GM12892 (cell line): ENCODE measurements at regions not wholly inside any gene's neighbourhood (a gene's known extent, or its start where the extent isn't known, plus 50 kb on each side); places are given as distances from the start of the nearest gene placed in this dataset.

ENCODE experiments used
- DNase-seq: peaks from one replicate; pipeline ENCODE4 v3.0.0; 2011; ENCODE audit not compliant: insufficient read length
- FAIRE-seq: peaks from 2 replicates; lab custom pipeline; 2011; peaks lifted over from hg19 to GRCh38; lab: Jason Lieb, UNC
- POLR2A ChIP-seq: IDR thresholded peaks from 2 replicates; pipeline ENCODE4 v1.6.1; 2011; ENCODE audit warnings: low read depth, low read length, control low read depth
- POLR2AphosphoS5 ChIP-seq: IDR thresholded peaks from 2 replicates; pipeline ENCODE4 v1.6.1; 2011; ENCODE audit warnings: low read depth, low read length, control low read depth
- TAF1 ChIP-seq: IDR thresholded peaks from 2 replicates; pipeline ENCODE4 v1.6.1; 2011; ENCODE audit warnings: low read depth, mild to moderate bottlenecking, control low read depth, low read length, borderline replicate concordance

GRCh38 chr16:64892835-64893785, 228.8 kb downstream of the CDH11 start:
- TF ChIP-seq POLR2A: no peak
- no peak for TF ChIP-seq TAF1
- no peak for TF ChIP-seq POLR2AphosphoS5
- FAIRE-seq (no peak), DNase-seq (no peak)

- no peak for DNase-seq
- no peak for TF ChIP-seq POLR2AphosphoS5
- no peak for TF ChIP-seq TAF1
- TF ChIP-seq POLR2A: no peak
- FAIRE-seq: no peak
These were observed 232.4 kb downstream of the CDH11 start for GRCh38 chr16:64889446-64889845.

GRCh38 chr16:64887651-64888050, 234.2 kb downstream of the CDH11 start:
- DNase-seq (no peak), FAIRE-seq (no peak)
- no peak for TF ChIP-seq TAF1
- no peak for TF ChIP-seq POLR2AphosphoS5
- no peak for TF ChIP-seq POLR2A

- DNase-seq (no peak), FAIRE-seq (no peak)
- TF ChIP-seq POLR2A: no peak
- TF ChIP-seq TAF1: no peak
- TF ChIP-seq POLR2AphosphoS5: no peak
These were observed 239.6 kb downstream of the CDH11 start for GRCh38 chr16:64882078-64882784.

- no peak for FAIRE-seq
- no peak for TF ChIP-seq POLR2AphosphoS5
- TF ChIP-seq TAF1: no peak
- no peak for TF ChIP-seq POLR2A
- DNase-seq: no peak
These were observed 240.9 kb downstream of the CDH11 start for GRCh38 chr16:64880994-64881393.

- DNase-seq: no peak
- TF ChIP-seq TAF1 (no peak), POLR2AphosphoS5 (no peak), POLR2A (no peak)
- no peak for FAIRE-seq
These were observed 241.9 kb downstream of the CDH11 start for GRCh38 chr16:64880006-64880405.

GRCh38 chr16:64878940-64879339, 242.9 kb downstream of the CDH11 start:
- TF ChIP-seq POLR2A (no peak), POLR2AphosphoS5 (no peak)
- DNase-seq (no peak), FAIRE-seq (no peak)

- FAIRE-seq (no peak), DNase-seq (no peak)
- TF ChIP-seq POLR2A (no peak), TAF1 (no peak), POLR2AphosphoS5 (no peak)
These were observed 249.8 kb downstream of the CDH11 start for GRCh38 chr16:64872101-64872500.

- TF ChIP-seq POLR2A (no peak), TAF1 (no peak), POLR2AphosphoS5 (no peak)
- FAIRE-seq: no peak
- DNase-seq: no peak
These were observed 251.0 kb downstream of the CDH11 start for GRCh38 chr16:64870859-64871258.

GRCh38 chr16:64869781-64870180, 252.1 kb downstream of the CDH11 start:
- no peak for FAIRE-seq
- DNase-seq: no peak
- no peak for TF ChIP-seq POLR2A
- no peak for TF ChIP-seq TAF1
- TF ChIP-seq POLR2AphosphoS5: no peak

- TF ChIP-seq POLR2A (no peak), TAF1 (no peak), POLR2AphosphoS5 (no peak)
- DNase-seq (no peak), FAIRE-seq (no peak)
These were observed 255.8 kb downstream of the CDH11 start for GRCh38 chr16:64866021-64866420.
